Breast epithelium (tissue), 4 donors: ENCODE measurements at regions not wholly inside any gene's neighbourhood (a gene's known extent, or its start where the extent isn't known, plus 50 kb on each side); places are given as distances from the start of the nearest gene placed in this dataset.
"Not testable (repeated sequence)": the region's sequence is repeated elsewhere in the genome, so short reads cannot be mapped to it uniquely, and the experiment has no call there.

ENCODE experiments used
- DNase-seq, 2 donors: peaks; one replicate each; pipeline ENCODE4 v3.0.0-alpha.2; 2019; ENCODE audit warnings: low spot score in 2 of 2
- H3K27ac ChIP-seq, 2 donors: fragments of 200-600 bp; sonication (generic) in 1 of 2; one replicate each; pipeline ENCODE4 v1.5.1; 2016 to 2019; ENCODE audit warnings: mild to moderate bottlenecking in 1 of 2
- H3K27me3 ChIP-seq, 2 donors: fragments of 200-600 bp; sonication (generic) in 1 of 2; one replicate each; pipeline versions ENCODE4 v1.5.1 to v1.6.0; 2017 to 2019; ENCODE audit warnings: control low read depth in 1 of 2, mild to moderate bottlenecking in 1 of 2
- H3K36me3 ChIP-seq: fragments of 200-600 bp; one replicate; pipeline ENCODE4 v1.5.1; 2019
- H3K4me1 ChIP-seq, 2 donors: fragments of 200-600 bp; sonication (generic); one replicate each; pipeline ENCODE4 v1.5.1; 2016 to 2019; ENCODE audit warnings: control low read depth in 1 of 2
- H3K4me3 ChIP-seq, 3 donors: fragments of 200-600 bp; sonication (generic); 1 replicate in 2 of 3; 2 replicates in 1 of 3; pipeline ENCODE4 v1.5.1; 2016 to 2019; ENCODE audit warnings: mild to moderate bottlenecking in 3 of 3, moderate library complexity in 2 of 3
- H3K9me3 ChIP-seq, 2 donors: fragments of 200-600 bp; sonication (generic) in 1 of 2; one replicate each; pipeline ENCODE4 v1.5.1; 2016 to 2019; ENCODE audit warnings: control low read depth in 1 of 2
- CTCF ChIP-seq, 3 donors: fragments of 450-650 bp; IDR thresholded peaks; one replicate each; pipeline ENCODE4 v1.5.1; 2016 to 2017; ENCODE audit warnings: antibody characterized with exemption in 3 of 3, mild to moderate bottlenecking in 3 of 3, moderate library complexity in 3 of 3
- POLR2A ChIP-seq: fragments of 450-650 bp; IDR thresholded peaks from one replicate; pipeline ENCODE4 v1.6.1; 2016; ENCODE audit warnings: antibody characterized with exemption, mild to moderate bottlenecking, moderate library complexity
- POLR2AphosphoS5 ChIP-seq, 3 donors: sonication (generic); formaldehyde crosslinking; IDR thresholded peaks; one replicate each; pipeline ENCODE4 v1.6.1; 2017; ENCODE audit warnings: antibody characterized with exemption in 3 of 3
- intact Hi-C: fragments of 100-400 bp; cut with DNase I; formaldehyde crosslinking; loops from one replicate; pipeline ENCODE4 v1.15.1; 2023; ENCODE audit warnings: low total_unique reads

GRCh38 chr3:33977227-33977626, 178.8 kb downstream of the PDCD6IP start:
- DNase-seq: no peak
- Histone ChIP-seq H3K27ac (no peak overlapping the region), H3K9me3 (no peaks in the 10 kb centered on the region), H3K27me3 (no peaks in the 10 kb centered on the region), H3K4me1 (no peaks in the 10 kb centered on the region), H3K36me3 (no peaks in the 10 kb centered on the region), H3K4me3 (no peak overlapping the region)
- intact Hi-C loops: no loop called here
- TF ChIP-seq CTCF (IDR thresholded peaks at IDR 0.05) (no peak), POLR2A (no peak), POLR2AphosphoS5 (IDR thresholded peaks at IDR 0.05) (no peak)

- H3K9me3 ChIP-seq: no peaks in the 10 kb centered on the region
- no peaks in the 10 kb centered on the region for H3K27me3 ChIP-seq
- no peak for DNase-seq
- intact Hi-C loops: no loop called here
- no peaks in the 10 kb centered on the region for H3K36me3 ChIP-seq
- H3K4me3 ChIP-seq: no peak overlapping the region
- TF ChIP-seq POLR2A: no peak
- TF ChIP-seq POLR2AphosphoS5 (IDR thresholded peaks at IDR 0.05): no peak
- TF ChIP-seq CTCF (IDR thresholded peaks at IDR 0.05): peak in 1 of 3 donors; percentile 15
- H3K4me1 ChIP-seq: no peaks in the 10 kb centered on the region
- H3K27ac ChIP-seq: no peak overlapping the region
Measured at GRCh38 chr3:33980252-33980651, 181.8 kb downstream of the PDCD6IP start.

GRCh38 chr3:33982269-33982798, 183.9 kb downstream of the PDCD6IP start:
- TF ChIP-seq POLR2AphosphoS5 (IDR thresholded peaks at IDR 0.05) (no peak), POLR2A (no peak), CTCF (IDR thresholded peaks at IDR 0.05) (no peak)
- Histone ChIP-seq H3K4me3 (no peak overlapping the region), H3K9me3 (no peaks in the 10 kb centered on the region)

GRCh38 chr3:33982949-33983348, 184.5 kb downstream of the PDCD6IP start:
- H3K27ac ChIP-seq, H3K4me3 ChIP-seq, H3K27me3 ChIP-seq, H3K9me3 ChIP-seq, DNase-seq, H3K4me1 ChIP-seq, intact Hi-C loops, H3K36me3 ChIP-seq: not testable (repeated sequence)

More at GRCh38 chr3:33982269-33982798, 183.9 kb downstream of the PDCD6IP start:
- no peak overlapping the region for H3K27ac ChIP-seq
- no peaks in the 10 kb centered on the region for H3K4me1 ChIP-seq
- intact Hi-C loops: no loop called here
- no peaks in the 10 kb centered on the region for H3K27me3 ChIP-seq
- H3K36me3 ChIP-seq: no peaks in the 10 kb centered on the region
- no peak for DNase-seq

GRCh38 chr3:33989229-33989628, 190.8 kb downstream of the PDCD6IP start:
- H3K4me3 ChIP-seq: no peak overlapping the region
- TF ChIP-seq POLR2A (no peak), CTCF (IDR thresholded peaks at IDR 0.05) (no peak), POLR2AphosphoS5 (IDR thresholded peaks at IDR 0.05) (no peak)
- no peak overlapping the region for H3K27ac ChIP-seq
- no peaks in the 10 kb centered on the region for H3K9me3 ChIP-seq
- no peak for DNase-seq
- no peaks in the 10 kb centered on the region for H3K27me3 ChIP-seq
- no peaks in the 10 kb centered on the region for H3K4me1 ChIP-seq
- intact Hi-C loops: no loop called here
- no peaks in the 10 kb centered on the region for H3K36me3 ChIP-seq

GRCh38 chr3:33991673-33992072, 193.2 kb downstream of the PDCD6IP start:
- H3K4me1 ChIP-seq: no peaks in the 10 kb centered on the region
- no peaks in the 10 kb centered on the region for H3K27me3 ChIP-seq
- no peak overlapping the region for H3K4me3 ChIP-seq
- no peak for DNase-seq
- H3K9me3 ChIP-seq: peaks cover 8 to 9% of the 10 kb centered on the region in 2 donors
- intact Hi-C loops: no loop called here
- TF ChIP-seq POLR2AphosphoS5 (IDR thresholded peaks at IDR 0.05): no peak
- TF ChIP-seq POLR2A: no peak
- TF ChIP-seq CTCF (IDR thresholded peaks at IDR 0.05): no peak
- H3K27ac ChIP-seq: no peak overlapping the region
- no peaks in the 10 kb centered on the region for H3K36me3 ChIP-seq
